ENCODE measurements at regions not wholly inside any gene's neighbourhood (a gene's known extent, or its start where the extent isn't known, plus 50 kb on each side); places are given as distances from the start of the nearest gene placed in this dataset.
A peak's percentile ranks its signal among the peaks of the same experiment; 100 is the strongest.
"Not testable (repeated sequence)": the region's sequence is repeated elsewhere in the genome, so short reads cannot be mapped to it uniquely, and the experiment has no call there.

GRCh38 chr6:170056278-170056711 is 234.6 kb downstream of the DLL1 start:
- H3K36me3 ChIP-seq, result no peaks in the 10 kb centered on the region
- no peaks in the 10 kb centered on the region for H3K27me3 ChIP-seq
- DNase-seq (ENCODE audit: low spot score), result no peak
- TF ChIP-seq, protein P1, sequence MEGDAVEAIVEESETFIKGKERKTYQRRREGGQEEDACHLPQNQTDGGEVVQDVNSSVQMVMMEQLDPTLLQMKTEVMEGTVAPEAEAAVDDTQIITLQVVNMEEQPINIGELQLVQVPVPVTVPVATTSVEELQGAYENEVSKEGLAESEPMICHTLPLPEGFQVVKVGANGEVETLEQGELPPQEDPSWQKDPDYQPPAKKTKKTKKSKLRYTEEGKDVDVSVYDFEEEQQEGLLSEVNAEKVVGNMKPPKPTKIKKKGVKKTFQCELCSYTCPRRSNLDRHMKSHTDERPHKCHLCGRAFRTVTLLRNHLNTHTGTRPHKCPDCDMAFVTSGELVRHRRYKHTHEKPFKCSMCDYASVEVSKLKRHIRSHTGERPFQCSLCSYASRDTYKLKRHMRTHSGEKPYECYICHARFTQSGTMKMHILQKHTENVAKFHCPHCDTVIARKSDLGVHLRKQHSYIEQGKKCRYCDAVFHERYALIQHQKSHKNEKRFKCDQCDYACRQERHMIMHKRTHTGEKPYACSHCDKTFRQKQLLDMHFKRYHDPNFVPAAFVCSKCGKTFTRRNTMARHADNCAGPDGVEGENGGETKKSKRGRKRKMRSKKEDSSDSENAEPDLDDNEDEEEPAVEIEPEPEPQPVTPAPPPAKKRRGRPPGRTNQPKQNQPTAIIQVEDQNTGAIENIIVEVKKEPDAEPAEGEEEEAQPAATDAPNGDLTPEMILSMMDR (IDR thresholded peaks at IDR 0.05), result no peak
- H3K27ac ChIP-seq, result no peak overlapping the region
- no peaks in the 10 kb centered on the region for H3K4me1 ChIP-seq
- no peak overlapping the region for H3K4me3 ChIP-seq
- H3K9me3 ChIP-seq, result no peaks in the 10 kb centered on the region

DNA sequence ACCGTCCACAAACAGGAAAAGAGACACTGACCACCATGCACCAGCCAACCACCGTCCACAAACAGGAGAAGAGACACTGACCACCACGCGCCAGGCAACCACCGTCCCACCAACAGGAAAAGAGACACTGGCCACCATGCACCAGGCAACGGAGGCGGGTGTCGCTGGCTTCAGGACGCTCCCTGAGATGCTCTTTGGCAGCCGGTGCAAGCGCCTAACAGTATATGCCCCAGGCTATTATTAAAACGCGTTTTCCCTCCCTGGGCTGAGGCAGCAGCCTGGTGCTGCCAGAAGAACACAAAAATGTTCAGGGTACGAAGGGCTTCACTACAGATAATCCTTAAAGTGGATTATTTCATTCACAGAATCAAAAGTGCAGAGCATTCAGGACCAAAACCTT is 235.1 kb downstream of the DLL1 start:
- not testable (repeated sequence) for H3K4me3 ChIP-seq; H3K4me1 ChIP-seq; H3K27ac ChIP-seq; DNase-seq (ENCODE audit: low spot score); H3K27me3 ChIP-seq; H3K9me3 ChIP-seq; H3K36me3 ChIP-seq

- Histone ChIP-seq H3K27me3 (no peaks in the 10 kb centered on the region), H3K4me3 (no peak overlapping the region), H3K4me1 (peaks cover 0 to 10% of the 10 kb centered on the region in 2 donors), H3K36me3 (no peaks in the 10 kb centered on the region), H3K27ac (no peak overlapping the region), H3K9me3 (no peaks in the 10 kb centered on the region)
- TF ChIP-seq, protein P1 (IDR thresholded peaks at IDR 0.05), result no peak
- DNase-seq (ENCODE audit: low spot score), result peak; percentile 49
Observed at GRCh38 chr6:170053966-170054661, 236.8 kb downstream of the DLL1 start.

DNA sequence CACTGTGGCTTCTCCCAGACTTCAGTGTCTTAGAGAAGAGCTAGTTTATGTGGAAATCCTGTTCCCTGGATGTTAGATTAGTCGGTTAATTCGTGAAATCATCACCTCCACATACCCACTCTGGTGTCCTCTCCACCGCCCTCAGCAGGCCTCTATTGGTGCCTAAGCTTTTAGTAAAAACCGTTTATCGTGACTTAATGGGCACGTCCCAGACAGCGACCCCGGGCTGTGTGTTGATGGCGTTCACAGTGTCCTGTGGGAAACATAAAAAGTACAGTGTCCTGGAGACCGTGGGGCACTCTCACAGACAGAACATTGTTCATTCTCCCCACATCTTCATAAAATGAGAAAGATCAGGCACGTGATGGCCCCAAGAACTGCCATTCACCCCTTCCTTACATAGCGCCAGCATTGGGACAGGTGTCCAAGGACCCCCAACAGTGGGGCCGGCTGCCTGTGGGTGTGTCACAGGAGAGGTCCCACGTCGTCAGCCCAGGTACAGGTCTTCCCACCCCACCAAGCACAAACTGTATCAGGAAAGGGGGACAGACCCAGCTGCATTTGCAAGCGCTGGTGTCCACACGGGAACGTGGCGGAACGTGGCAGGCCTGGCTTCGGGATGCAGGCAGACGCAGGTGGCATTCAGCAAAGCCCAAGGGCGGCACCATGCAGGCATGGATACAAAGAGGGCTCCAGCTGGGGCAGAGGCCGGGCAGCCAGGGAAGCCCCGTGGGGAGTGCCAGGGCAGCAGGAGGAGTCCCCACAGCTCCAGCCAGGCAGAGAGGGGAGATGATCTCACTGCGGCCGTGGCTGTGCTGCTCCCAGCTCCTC is 237.7 kb downstream of the DLL1 start:
- Histone ChIP-seq H3K27me3 (no peaks in the 10 kb centered on the region), H3K36me3 (no peaks in the 10 kb centered on the region), H3K4me3 (no peak overlapping the region), H3K4me1 (peaks cover 0 to 10% of the 10 kb centered on the region in 2 donors), H3K27ac (no peak overlapping the region), H3K9me3 (no peaks in the 10 kb centered on the region)
- TF ChIP-seq, protein P1 (IDR thresholded peaks at IDR 0.05), result no peak
- no peak for DNase-seq (ENCODE audit: low spot score)

- Histone ChIP-seq H3K9me3 (no peaks in the 10 kb centered on the region), H3K27me3 (no peaks in the 10 kb centered on the region), H3K27ac (no peak overlapping the region), H3K4me1 (peaks cover 0 to 15% of the 10 kb centered on the region in 2 donors), H3K4me3 (no peak overlapping the region), H3K36me3 (no peaks in the 10 kb centered on the region)
- peak; percentile 52 for DNase-seq (ENCODE audit: low spot score)
- TF ChIP-seq, protein P1 (IDR thresholded peaks at IDR 0.05), result no peak
Observed at GRCh38 chr6:170051229-170052172, 239.4 kb downstream of the DLL1 start.
